ENCODE measurements at regions not wholly inside any gene's neighbourhood (a gene's known extent, or its start where the extent isn't known, plus 50 kb on each side); places are given as distances from the start of the nearest gene placed in this dataset.
"Not testable (repeated sequence)": the region's sequence is repeated elsewhere in the genome, so short reads cannot be mapped to it uniquely, and the experiment has no call there.

GRCh38 chr10:26355241-26355640 lies 82.9 kb upstream of the APBB1IP start:
- DNase-seq = no peak

- DNase-seq = no peak
Observed at GRCh38 chr10:26357203-26357602, 80.9 kb upstream of the APBB1IP start.

- no peak for DNase-seq
Observed at GRCh38 chr10:26358071-26358470, 80.1 kb upstream of the APBB1IP start.

DNA sequence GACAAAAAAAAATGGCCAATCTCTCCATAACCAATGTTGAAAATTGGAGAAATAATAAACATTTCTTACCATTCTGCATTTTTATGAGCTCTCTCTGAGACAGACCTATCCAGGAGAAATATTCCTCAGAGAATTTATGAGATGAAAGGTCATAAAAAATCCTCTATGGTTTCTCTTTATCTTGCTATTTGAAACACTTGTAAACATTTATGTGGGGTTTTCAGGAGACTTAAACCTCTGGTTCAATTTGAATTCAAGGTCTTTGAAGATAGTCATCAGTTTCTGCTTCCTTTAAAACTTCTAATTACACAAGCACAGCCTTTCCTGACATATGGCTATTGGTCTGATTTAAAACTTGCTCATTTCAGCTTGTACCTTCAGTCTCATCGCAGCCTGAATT lies 78.5 kb upstream of the APBB1IP start:
- DNase-seq = no peak

DNA sequence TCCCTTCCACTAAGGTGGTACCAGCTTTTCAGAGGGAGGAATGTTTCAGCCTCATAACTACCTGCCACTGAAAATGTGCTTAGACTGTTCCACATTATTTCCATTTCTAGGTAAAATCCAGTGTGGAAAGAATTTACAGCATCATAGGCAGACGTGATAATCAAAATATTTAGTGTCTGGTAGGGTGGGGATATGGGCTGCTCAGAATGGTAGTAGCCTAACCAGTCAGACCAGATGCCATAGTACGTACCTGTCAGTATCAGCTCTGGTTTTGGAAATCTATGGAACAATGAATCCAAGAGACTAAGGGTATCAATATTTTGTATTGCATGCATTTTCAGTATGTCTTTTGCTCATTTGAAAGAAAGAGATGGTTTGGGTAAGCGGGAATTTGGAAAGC lies 76.8 kb upstream of the APBB1IP start:
- no peak for DNase-seq

DNA sequence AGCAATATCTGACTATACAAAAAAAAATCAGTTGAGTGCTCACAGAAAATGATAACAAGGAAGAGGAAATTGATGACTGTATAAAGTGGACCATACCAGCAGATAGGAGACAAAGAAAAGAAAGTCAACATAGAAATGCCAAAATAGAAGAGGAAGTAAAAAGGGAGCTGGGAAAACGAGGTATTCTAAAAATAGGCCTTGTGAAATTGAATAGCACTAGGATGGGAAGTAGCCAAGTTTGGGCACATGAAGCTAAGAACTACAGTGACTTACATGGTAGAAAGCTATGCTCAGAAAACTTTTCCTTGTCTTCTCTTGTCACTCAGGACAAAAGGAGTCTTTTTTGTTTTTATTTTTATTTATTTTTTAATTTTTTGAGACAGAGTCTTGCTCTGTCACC lies 76.2 kb upstream of the APBB1IP start:
- DNase-seq = no peak

GRCh38 chr10:26365681-26366358 lies 72.3 kb upstream of the APBB1IP start:
- DNase-seq = no peak

- DNase-seq = not testable (repeated sequence)
Observed at GRCh38 chr10:26367035-26367434, 71.1 kb upstream of the APBB1IP start.

DNA sequence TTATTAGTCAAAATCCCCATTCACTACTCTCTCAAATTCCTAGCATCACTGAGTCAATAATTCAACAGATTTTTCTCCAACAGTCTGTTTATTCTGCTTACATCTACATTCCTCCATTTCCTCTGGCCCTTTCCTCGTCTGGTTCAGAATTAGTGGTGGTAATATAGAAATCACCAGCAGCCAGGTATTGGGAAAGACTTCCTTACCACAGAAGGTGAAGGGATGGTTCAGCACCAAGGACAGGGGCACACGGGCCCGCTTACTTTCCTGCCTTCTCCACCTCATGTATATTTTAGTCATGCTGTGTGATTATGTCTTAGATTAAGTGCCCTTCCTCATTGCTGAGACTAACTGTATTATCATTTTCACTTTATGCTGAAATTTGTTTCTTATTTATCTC lies 70.4 kb upstream of the APBB1IP start:
- DNase-seq = peak; percentile 18

GRCh38 chr10:26368463-26368862 lies 69.7 kb upstream of the APBB1IP start:
- DNase-seq = no peak

DNA sequence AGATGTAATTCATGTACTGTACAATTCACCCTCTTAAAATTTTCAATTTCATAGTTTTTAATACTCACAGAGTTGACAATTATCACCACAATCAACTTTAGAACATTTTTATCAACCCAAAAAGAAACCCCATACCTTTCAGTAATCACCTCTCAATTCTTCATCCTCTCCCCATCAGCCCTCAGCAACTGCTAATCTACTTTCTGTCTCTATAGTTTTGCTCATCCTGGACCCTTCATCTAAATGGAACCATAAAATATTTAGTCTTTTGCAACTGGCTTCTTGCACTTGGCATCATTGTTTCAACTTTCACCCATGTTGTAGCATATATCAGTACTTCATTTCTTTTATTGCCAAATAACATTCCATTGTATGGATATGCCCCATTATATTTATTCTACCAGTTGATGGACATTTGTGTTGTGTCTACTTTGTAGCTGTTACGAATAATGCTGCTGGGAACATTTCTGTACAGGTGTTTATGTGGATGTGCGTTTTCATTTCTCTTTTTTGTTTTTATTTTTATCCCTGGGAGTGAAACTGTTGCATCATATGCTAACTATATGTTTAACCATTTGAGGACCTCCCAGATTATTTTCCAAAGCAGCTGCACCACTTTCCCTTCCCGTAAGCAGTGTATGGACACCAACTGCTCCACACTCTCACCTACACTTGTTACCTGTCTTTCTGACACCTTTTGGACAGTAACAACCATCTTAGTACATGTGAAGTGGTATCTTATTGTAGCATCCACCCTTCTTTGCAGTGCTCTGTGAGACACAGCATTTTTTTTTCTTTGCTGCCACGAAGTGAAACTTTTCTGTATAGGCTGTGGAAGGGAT lies 65.4 kb upstream of the APBB1IP start:
- no peak for DNase-seq

- no peak for DNase-seq
Observed at GRCh38 chr10:26374426-26374825, 63.7 kb upstream of the APBB1IP start.

DNA sequence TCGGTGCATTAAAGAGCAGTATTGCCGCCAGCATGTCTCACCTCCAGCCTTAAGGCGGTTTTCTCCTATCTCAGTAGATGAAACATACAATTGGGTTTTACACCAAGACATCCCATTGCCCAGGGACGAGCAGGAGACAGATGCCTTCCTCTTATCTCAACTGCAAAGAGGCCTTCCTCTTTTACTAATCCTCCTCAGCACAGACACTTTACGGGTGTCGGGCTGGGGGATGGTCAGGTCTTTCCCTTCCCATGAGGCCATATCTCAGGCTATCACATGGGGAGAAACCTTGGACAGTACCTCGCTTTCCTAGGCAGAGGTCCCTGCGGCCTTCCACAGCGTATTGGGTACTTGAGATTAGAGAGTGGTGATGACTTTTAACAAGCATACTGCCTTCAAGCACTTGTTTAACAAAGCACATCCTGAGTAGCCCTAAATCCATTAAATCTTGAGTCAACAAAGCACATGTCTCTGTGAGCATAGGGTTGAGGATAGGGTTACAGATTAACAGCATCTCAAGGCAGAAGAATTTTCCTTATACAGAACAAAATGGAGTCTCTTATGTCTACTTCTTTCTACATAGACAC lies 60.8 kb upstream of the APBB1IP start:
- not testable (repeated sequence) for DNase-seq

DNA sequence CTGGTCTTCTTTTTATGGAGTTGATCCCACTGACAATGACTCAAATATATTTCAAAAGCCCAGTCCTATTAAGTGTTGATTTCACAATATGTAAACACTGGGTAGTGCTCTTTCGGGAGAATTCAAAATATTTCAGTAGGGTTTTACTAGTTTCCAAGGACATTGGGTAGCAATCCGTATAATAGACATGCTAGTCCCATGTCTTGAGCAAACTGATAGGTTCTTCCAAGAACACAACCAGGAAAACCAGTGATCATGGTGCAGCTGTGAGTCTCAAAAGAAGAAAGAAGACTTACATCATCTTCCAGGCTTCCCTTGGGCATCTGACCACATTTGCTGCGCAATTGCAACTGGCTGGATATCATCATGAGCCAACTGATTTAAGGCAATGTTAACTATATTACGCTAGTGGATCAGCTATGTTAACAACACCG lies 59.3 kb upstream of the APBB1IP start:
- no peak for DNase-seq

DNA sequence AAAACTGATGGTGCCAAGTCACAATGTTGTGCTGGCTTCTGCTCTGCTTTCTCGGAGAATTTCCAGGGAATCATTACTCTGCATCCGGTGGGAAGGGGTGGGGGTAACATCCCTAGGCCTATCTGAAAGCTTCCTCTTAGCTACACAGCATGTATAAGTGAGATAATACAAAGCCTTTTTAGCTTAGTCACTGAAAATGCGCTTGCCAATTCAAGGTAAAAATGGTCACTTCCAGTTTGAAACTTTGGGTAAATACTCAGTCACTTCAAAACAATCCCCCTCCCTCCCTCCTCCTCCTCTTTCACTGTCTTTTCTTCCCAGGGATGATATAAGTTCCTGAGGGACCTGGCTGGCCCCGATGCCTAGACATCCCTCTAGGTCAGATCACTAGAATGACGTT lies 57.3 kb upstream of the APBB1IP start:
- DNase-seq = no peak

- DNase-seq = no peak
Observed at GRCh38 chr10:26381986-26382385, 56.2 kb upstream of the APBB1IP start.

DNA sequence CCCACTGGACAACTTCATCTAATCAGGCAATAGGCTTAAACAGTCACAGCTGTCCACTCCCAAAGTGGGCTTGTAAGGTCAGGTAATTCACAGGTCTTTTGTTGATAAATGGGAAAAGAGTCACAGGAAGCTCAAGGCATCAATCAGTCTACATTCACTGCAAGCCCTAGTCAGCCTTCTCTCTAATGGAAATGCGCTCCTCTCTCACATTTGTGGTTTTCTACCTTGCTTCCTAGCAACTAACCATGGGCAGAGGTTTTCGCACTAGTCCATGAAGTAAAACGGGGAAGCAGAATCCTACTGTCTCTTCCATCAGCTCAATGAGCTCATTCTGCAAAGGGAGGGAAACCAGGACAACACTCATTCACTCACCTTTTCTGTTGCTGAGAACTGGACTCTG lies 53.5 kb upstream of the APBB1IP start:
- no peak for DNase-seq

DNA sequence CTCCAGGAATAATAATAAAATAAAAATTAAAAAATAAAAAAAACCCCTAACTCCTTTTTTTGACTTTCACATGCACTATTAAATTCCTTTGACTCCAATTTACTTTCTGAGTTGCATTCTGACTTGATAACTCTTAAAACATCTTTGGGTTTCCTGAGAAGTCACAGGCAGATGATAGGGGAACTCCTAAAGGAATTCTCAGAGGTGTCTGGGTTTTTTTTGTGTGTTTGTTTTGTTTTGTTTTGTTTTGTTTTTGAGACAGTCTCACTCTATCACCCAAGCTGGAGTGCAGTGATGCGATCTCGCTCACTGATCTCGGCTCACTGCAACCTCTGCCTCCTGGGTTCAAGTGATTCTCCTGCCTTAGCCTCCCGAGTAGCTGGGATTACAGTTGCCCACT lies 52.7 kb upstream of the APBB1IP start:
- DNase-seq = no peak

DNA sequence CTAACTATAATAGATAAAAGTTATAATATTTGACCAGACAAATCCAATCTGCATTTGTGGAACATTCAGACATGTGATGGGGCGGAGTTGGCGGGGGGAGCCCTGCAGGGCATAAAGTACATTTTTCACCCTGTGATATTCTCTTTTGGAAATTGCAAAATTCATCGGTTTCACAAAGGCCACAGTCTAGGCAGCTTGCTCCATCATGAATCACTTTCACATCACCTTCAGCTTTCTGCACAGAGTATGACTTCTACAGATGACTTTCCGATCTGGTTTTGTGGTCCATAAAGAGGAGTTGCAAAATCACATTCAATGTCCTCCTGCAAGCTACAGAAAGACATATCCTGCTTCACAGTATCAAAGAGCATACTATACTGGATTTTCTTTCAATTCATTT lies 51.4 kb upstream of the APBB1IP start:
- no peak for DNase-seq
